HG02759 (cell line): ENCODE measurements at regions not wholly inside any gene's neighbourhood (a gene's known extent, or its start where the extent isn't known, plus 50 kb on each side); places are given as distances from the start of the nearest gene placed in this dataset.
"Not testable (repeated sequence)": the region's sequence is repeated elsewhere in the genome, so short reads cannot be mapped to it uniquely, and the experiment has no call there.

ENCODE experiments used
- ATAC-seq: cut with Tn5 transposase; IDR thresholded peaks from one replicate; pipeline ENCODE4 v1.9.1; 2021; ENCODE audit warnings: mild to moderate bottlenecking, moderate library complexity; ENCODE audit not compliant: unreplicated experiment

GRCh38 chr13:73816702-73817101 is 317.5 kb downstream of the KLF12 start:
- no peak for ATAC-seq

GRCh38 chr13:73815796-73816195 is 318.4 kb downstream of the KLF12 start:
- ATAC-seq, result no peak

- ATAC-seq, result no peak
Measured at GRCh38 chr13:73810647-73811046, 323.6 kb downstream of the KLF12 start.

- no peak for ATAC-seq
Measured at GRCh38 chr13:73809561-73809960, 324.6 kb downstream of the KLF12 start.

GRCh38 chr13:73808318-73808717 is 325.9 kb downstream of the KLF12 start:
- no peak for ATAC-seq

GRCh38 chr13:73805326-73805958 is 328.8 kb downstream of the KLF12 start:
- not testable (repeated sequence) for ATAC-seq

GRCh38 chr13:73803997-73804396 is 330.2 kb downstream of the KLF12 start:
- ATAC-seq, result no peak

- ATAC-seq, result no peak
Measured at GRCh38 chr13:73800011-73800410, 334.2 kb downstream of the KLF12 start.

- no peak for ATAC-seq
Measured at GRCh38 chr13:73794755-73795154, 339.4 kb downstream of the KLF12 start.

GRCh38 chr13:73793361-73793760 is 340.8 kb downstream of the KLF12 start:
- ATAC-seq, result no peak

- ATAC-seq, result no peak
Measured at GRCh38 chr13:73792796-73793195, 341.4 kb downstream of the KLF12 start.

- ATAC-seq, result no peak
Measured at GRCh38 chr13:73782450-73783449, 351.5 kb downstream of the KLF12 start.

- no peak for ATAC-seq
Measured at GRCh38 chr13:73781384-73781783, 352.8 kb downstream of the KLF12 start.

GRCh38 chr13:73779881-73780280 is 354.3 kb downstream of the KLF12 start:
- no peak for ATAC-seq

GRCh38 chr13:73778242-73778864 is 355.9 kb downstream of the KLF12 start:
- ATAC-seq, result no peak

- ATAC-seq, result no peak
Measured at GRCh38 chr13:73777134-73777533, 357.1 kb downstream of the KLF12 start.

GRCh38 chr13:73776151-73776785 is 357.9 kb downstream of the KLF12 start:
- no peak for ATAC-seq

- ATAC-seq, result no peak
Measured at GRCh38 chr13:73773168-73773549, 361.0 kb downstream of the KLF12 start.

GRCh38 chr13:73772449-73773167 is 361.6 kb downstream of the KLF12 start:
- ATAC-seq, result no peak

- peak; percentile 39 for ATAC-seq
Measured at GRCh38 chr13:73767747-73768315, 366.4 kb downstream of the KLF12 start.
